Ectodermal cell (in vitro differentiated cells): ENCODE measurements at regions not wholly inside any gene's neighbourhood (a gene's known extent, or its start where the extent isn't known, plus 50 kb on each side); places are given as distances from the start of the nearest gene placed in this dataset.

Source experiments
- H3K27ac ChIP-seq: 2 replicates; pipeline ENCODE4 v1.7.0; 2013; ENCODE audit warnings: mild to moderate bottlenecking, low read depth, low read length; ENCODE audit not compliant: insufficient read depth, poor library complexity, severe bottlenecking
- H3K27me3 ChIP-seq: 2 replicates; pipeline ENCODE4 v1.7.0; 2013; ENCODE audit warnings: mild to moderate bottlenecking, low read length; ENCODE audit not compliant: insufficient read depth, control insufficient read depth, poor library complexity, severe bottlenecking
- H3K36me3 ChIP-seq: one replicate; pipeline ENCODE4 v1.7.0; 2013; ENCODE audit warnings: low read length; ENCODE audit not compliant: control insufficient read depth, insufficient read depth
- H3K4me1 ChIP-seq: one replicate; pipeline ENCODE4 v1.7.0; 2013; ENCODE audit warnings: low read length; ENCODE audit not compliant: control insufficient read depth, insufficient read depth
- H3K4me3 ChIP-seq: 2 replicates; pipeline ENCODE4 v1.7.0; 2013; ENCODE audit warnings: low read depth, low read length, control low read depth; ENCODE audit not compliant: insufficient read depth
- H3K9me3 ChIP-seq: 2 replicates; pipeline ENCODE4 v1.7.0; 2013; ENCODE audit warnings: mild to moderate bottlenecking, low read length, moderate library complexity; ENCODE audit not compliant: control insufficient read depth
- WGBS, 2 experiments: methylation state at CpG; one replicate each; pipeline ENCODE4 v1.1.7; 2013; ENCODE audit warnings: missing lambda C conversion rate in 2 of 2; 5-methylcytosine and 5-hydroxymethylcytosine counted together

DNA sequence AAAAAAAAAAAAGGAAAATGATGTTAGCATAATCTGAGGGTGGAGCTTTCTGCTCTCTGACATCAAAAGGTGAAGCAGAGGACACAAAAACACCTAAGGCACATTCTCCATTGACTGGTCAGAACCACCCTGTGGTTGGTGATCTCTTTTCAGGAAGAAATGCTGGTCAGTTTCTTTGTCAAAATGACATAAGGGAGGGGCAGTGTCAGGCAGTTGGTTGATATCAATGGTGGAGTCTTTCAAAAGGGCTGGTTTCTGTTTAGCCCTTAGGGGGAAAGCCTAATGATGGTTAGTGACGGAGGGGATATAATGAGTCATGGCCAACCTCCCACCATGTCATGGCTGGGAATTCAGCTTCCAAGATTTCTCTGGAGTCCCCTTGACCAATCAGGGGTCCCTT, 185.9 kb upstream of the GBE1 start:
- Histone ChIP-seq H3K36me3 (no peaks in the 10 kb centered on the region), H3K9me3 (no peaks in the 10 kb centered on the region), H3K4me3 (no peak overlapping the region), H3K27ac (no peak overlapping the region), H3K4me1 (no peaks in the 10 kb centered on the region), H3K27me3 (no peaks in the 10 kb centered on the region)
- 92 to 95% methylated on average over 1 of the region's 1 CpG for WGBS, 2 experiments

GRCh38 chr3:81938681-81939080, 177.2 kb upstream of the GBE1 start:
- Histone ChIP-seq H3K4me1 (no peaks in the 10 kb centered on the region), H3K9me3 (no peaks in the 10 kb centered on the region), H3K4me3 (no peak overlapping the region), H3K27ac (no peak overlapping the region), H3K27me3 (no peaks in the 10 kb centered on the region), H3K36me3 (no peaks in the 10 kb centered on the region)

GRCh38 chr3:81936817-81937216, 175.4 kb upstream of the GBE1 start:
- WGBS, 2 experiments, result 84 to 90% methylated on average over 1 of the region's 1 CpG
- Histone ChIP-seq H3K36me3 (no peaks in the 10 kb centered on the region), H3K27me3 (no peaks in the 10 kb centered on the region), H3K9me3 (no peaks in the 10 kb centered on the region), H3K4me3 (no peak overlapping the region), H3K4me1 (no peaks in the 10 kb centered on the region), H3K27ac (no peak overlapping the region)

DNA sequence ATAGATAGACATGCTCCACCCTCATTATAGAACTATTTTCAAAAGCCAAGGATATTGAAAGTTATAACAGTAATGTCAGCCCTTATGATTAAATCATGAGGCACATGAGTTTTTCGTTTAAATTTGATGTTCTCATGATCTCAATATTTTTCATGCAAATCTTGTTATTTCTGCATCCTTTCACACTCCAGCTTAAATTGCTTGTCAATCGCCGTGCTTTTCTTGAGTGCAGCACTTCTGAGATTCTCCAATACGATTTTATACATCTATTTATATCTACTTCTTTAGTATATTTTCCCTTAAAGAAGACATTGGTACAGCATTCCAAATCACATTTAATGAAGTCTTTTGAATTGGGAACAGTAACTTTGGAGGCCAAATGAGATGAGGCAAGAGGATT, 171.2 kb upstream of the GBE1 start:
- no peaks in the 10 kb centered on the region for H3K27me3 ChIP-seq
- no peaks in the 10 kb centered on the region for H3K36me3 ChIP-seq
- no peaks in the 10 kb centered on the region for H3K4me1 ChIP-seq
- H3K27ac ChIP-seq, result no peak overlapping the region
- no peaks in the 10 kb centered on the region for H3K9me3 ChIP-seq
- no peak overlapping the region for H3K4me3 ChIP-seq
- 97 to 98% methylated on average over 4 of the region's 4 CpGs for WGBS, 2 experiments

DNA sequence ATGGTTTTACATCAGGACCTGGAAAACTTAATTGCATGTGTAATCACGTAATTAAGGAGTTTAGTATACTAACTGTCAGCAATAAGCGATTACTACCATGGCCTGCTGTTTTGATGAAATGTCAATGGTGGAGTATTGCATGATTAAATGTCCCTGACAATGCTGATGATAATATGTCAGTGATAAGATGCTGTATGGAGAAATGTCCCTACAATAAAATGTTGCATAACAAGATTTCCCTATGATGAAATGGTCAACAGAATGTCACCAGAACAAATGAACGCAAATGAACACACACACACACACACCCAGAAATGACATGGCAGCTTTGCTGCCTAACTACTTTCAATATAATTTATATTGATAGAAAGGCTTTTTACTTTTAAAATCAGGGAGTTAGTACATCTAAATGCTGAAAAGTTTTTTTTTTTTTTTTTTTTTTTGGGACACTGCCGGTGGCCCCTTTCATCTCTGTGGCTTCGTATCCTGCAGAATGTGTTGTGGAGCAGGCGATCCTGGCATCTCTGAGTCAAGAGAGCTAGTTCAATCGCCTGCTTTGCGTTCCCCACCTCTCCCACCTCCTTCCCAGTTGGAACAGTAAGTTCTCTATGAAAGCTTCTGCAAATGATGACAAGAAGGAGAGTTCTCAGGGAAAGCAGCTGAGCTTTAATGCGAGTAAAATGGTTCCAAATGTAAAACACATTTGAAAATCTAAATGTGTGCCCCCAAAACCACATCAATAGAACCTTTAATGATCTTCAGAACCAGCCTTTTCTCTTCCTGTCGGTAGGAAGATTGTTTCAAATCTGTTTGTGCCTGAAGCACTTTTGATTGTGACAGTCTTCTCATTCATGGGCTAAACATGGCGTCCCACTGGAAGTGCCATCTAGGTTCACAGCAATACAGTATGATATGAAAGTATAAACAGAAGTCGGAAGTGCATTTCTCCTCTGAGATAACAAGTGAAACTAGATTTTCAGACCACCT, 170.1 kb upstream of the GBE1 start:
- Histone ChIP-seq H3K4me1 (no peaks in the 10 kb centered on the region), H3K4me3 (no peak overlapping the region), H3K9me3 (no peaks in the 10 kb centered on the region), H3K27me3 (no peaks in the 10 kb centered on the region), H3K36me3 (no peaks in the 10 kb centered on the region), H3K27ac (no peak overlapping the region)
- 94 to 95% methylated on average over 10 to 11 of the region's 12 CpGs for whole genome bisulfite sequencing, 2 experiments

- Histone ChIP-seq H3K4me1 (no peaks in the 10 kb centered on the region), H3K4me3 (no peak overlapping the region), H3K27me3 (no peaks in the 10 kb centered on the region), H3K27ac (no peak overlapping the region), H3K36me3 (no peaks in the 10 kb centered on the region), H3K9me3 (no peaks in the 10 kb centered on the region)
These were observed 168.3 kb upstream of the GBE1 start for GRCh38 chr3:81929697-81930096.

GRCh38 chr3:81927811-81928210, 166.4 kb upstream of the GBE1 start:
- Histone ChIP-seq H3K27me3 (no peaks in the 10 kb centered on the region), H3K36me3 (no peaks in the 10 kb centered on the region), H3K9me3 (no peaks in the 10 kb centered on the region), H3K27ac (no peak overlapping the region), H3K4me1 (no peaks in the 10 kb centered on the region), H3K4me3 (no peak overlapping the region)
- 100% methylated on average over 1 of the region's 1 CpG; no CpG with 5 or more reads in 1 of the 2 experiments for WGBS, 2 experiments

DNA sequence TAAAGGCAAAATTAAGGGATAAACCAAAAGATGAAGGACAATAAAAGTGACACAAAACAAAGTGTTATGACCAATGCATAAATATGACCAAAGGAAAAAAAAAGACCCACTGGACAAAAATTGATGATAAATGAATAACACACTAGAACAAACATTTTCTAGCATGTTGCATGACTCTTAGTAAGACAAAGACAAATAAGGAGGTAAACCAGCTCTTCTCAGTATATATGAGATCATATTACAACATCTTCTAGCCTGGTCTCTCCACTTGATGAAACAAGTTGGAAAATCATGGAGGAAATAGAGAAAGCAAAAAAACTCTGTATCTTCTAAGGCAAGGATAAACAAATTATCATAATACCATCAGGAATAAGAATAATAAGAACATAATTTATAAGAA, 163.9 kb upstream of the GBE1 start:
- Histone ChIP-seq H3K27me3 (no peaks in the 10 kb centered on the region), H3K4me3 (no peak overlapping the region), H3K27ac (no peak overlapping the region), H3K36me3 (no peaks in the 10 kb centered on the region), H3K9me3 (no peaks in the 10 kb centered on the region), H3K4me1 (no peaks in the 10 kb centered on the region)

- Histone ChIP-seq H3K9me3 (no peaks in the 10 kb centered on the region), H3K36me3 (no peaks in the 10 kb centered on the region), H3K4me3 (no peak overlapping the region), H3K27ac (no peak overlapping the region), H3K27me3 (no peaks in the 10 kb centered on the region), H3K4me1 (peaks cover 4% of the 10 kb centered on the region)
- WGBS, 2 experiments, result 91 to 98% methylated on average over 2 of the region's 2 CpGs
These were observed 161.6 kb upstream of the GBE1 start for GRCh38 chr3:81923038-81923437.

DNA sequence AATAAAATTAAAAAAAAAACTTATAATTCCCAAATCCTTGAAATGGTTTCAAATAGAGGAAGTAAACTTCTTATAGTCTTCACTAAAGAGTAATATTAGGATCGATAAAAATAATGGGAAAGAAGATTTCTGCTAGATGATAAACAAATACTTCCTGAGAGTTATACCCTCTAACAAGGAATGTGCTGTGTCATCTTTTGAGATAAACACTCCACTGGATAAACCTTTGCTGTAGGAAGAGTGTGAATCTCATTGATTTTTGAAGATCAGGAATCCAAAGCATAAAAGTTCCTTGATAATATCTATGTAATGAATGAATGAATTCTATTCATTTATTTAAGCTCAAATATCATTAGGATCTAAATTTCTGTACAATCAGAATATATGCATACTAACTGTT, 161.0 kb upstream of the GBE1 start:
- WGBS, 2 experiments, result 100% methylated on average over 1 of the region's 1 CpG; no CpG with 5 or more reads in 1 of the 2 experiments

More for the DNA sequence above, 161.0 kb upstream of the GBE1 start:
- Histone ChIP-seq H3K9me3 (no peaks in the 10 kb centered on the region), H3K27ac (no peak overlapping the region), H3K4me1 (peaks cover 4% of the 10 kb centered on the region), H3K36me3 (no peaks in the 10 kb centered on the region), H3K4me3 (no peak overlapping the region), H3K27me3 (no peaks in the 10 kb centered on the region)
